ENCODE measurements at regions not wholly inside any gene's neighbourhood (a gene's known extent, or its start where the extent isn't known, plus 50 kb on each side); places are given as distances from the start of the nearest gene placed in this dataset.

DNA sequence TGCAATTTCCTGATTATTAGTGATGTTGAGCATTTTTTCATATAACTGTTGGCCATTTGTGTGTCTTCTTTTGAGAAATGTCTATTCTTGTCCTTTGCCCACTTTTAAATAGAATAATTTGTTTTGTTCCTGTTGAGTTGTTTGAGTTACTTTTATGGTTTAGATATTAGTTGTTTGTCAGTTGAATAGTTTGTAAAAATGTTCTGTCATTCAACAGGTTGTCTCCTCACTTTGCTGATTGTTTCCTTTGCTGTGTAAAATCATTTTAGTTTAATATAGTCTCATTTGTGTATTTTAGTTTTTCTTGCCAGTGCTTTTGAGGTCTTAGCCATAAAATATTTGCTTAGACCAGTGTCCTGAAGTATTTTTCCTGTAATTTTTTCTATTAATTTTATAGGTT lies 181.8 kb upstream of the GLRA2 start:
- H3K27ac ChIP-seq (ENCODE audit: low read depth in 2 of 2, low read length in 1 of 2) = no peak overlapping the region
- ChIA-PET CTCF (no interaction called here), POLR2A (no interaction called here)
- no peaks in the 10 kb centered on the region for H3K9me2 ChIP-seq
- no peak for DNase-seq
- H3K4me1 ChIP-seq (ENCODE audit: control insufficient read depth in 1 of 2, insufficient read depth in 2 of 2, low read depth in 1 of 2, low read length in 1 of 2) = no peaks in the 10 kb centered on the region
- H3F3A ChIP-seq (replicated peaks; ENCODE audit: insufficient read depth) = no peaks in the 10 kb centered on the region
- no peak overlapping the region for H3K4me2 ChIP-seq
- no peaks in the 10 kb centered on the region for H3K79me2 ChIP-seq (ENCODE audit: insufficient read depth)
- H3K4me3 ChIP-seq (ENCODE audit: low read depth in 2 of 2, low read length in 1 of 2) = no peak overlapping the region
- no peaks in the 10 kb centered on the region for H3K36me3 ChIP-seq (replicated peaks in 1 of 2; ENCODE audit: control insufficient read depth in 1 of 2, insufficient read depth in 2 of 2, low read length in 1 of 2)
- TF ChIP-seq RCOR1 (IDR thresholded peaks at IDR 0.05; ENCODE audit: low read length) (no peak), POLR2AphosphoS5 (IDR thresholded peaks at IDR 0.05; ENCODE audit: low read depth, low read length) (no peak), PBX3 (IDR thresholded peaks at IDR 0.05) (no peak), RAD21 (IDR thresholded peaks at IDR 0.05; ENCODE audit: low read length) (no peak), RXRA (IDR thresholded peaks at IDR 0.05; ENCODE audit: borderline replicate concordance, low read depth) (no peak), TCF12 (IDR thresholded peaks at IDR 0.05) (no peak), SMC3 (IDR thresholded peaks at IDR 0.05; ENCODE audit: low read depth, low read length) (no peak), EP300 (IDR thresholded peaks at IDR 0.05; ENCODE audit: borderline replicate concordance in 1 of 2, low read depth in 1 of 2, low read length in 1 of 2) (no peak), NFIC (IDR thresholded peaks at IDR 0.05; ENCODE audit: borderline replicate concordance) (no peak), MAX (IDR thresholded peaks at IDR 0.05; ENCODE audit: low read depth) (no peak), FOXM1 (IDR thresholded peaks at IDR 0.05; ENCODE audit: low read depth) (no peak), NRF1 (IDR thresholded peaks at IDR 0.05; ENCODE audit: low read depth, low read length) (no peak), FOXJ3 (CRISPR knock-in tag; IDR thresholded peaks at IDR 0.05) (no peak), GABPA (IDR thresholded peaks at IDR 0.05; ENCODE audit: low read depth) (no peak)
- TF ChIP-seq, protein P1, sequence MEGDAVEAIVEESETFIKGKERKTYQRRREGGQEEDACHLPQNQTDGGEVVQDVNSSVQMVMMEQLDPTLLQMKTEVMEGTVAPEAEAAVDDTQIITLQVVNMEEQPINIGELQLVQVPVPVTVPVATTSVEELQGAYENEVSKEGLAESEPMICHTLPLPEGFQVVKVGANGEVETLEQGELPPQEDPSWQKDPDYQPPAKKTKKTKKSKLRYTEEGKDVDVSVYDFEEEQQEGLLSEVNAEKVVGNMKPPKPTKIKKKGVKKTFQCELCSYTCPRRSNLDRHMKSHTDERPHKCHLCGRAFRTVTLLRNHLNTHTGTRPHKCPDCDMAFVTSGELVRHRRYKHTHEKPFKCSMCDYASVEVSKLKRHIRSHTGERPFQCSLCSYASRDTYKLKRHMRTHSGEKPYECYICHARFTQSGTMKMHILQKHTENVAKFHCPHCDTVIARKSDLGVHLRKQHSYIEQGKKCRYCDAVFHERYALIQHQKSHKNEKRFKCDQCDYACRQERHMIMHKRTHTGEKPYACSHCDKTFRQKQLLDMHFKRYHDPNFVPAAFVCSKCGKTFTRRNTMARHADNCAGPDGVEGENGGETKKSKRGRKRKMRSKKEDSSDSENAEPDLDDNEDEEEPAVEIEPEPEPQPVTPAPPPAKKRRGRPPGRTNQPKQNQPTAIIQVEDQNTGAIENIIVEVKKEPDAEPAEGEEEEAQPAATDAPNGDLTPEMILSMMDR (IDR thresholded peaks at IDR 0.05) = no peak
- TF ChIP-seq, protein P2, sequence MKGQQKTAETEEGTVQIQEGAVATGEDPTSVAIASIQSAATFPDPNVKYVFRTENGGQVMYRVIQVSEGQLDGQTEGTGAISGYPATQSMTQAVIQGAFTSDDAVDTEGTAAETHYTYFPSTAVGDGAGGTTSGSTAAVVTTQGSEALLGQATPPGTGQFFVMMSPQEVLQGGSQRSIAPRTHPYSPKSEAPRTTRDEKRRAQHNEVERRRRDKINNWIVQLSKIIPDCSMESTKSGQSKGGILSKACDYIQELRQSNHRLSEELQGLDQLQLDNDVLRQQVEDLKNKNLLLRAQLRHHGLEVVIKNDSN (IDR thresholded peaks at IDR 0.05; ENCODE audit: borderline replicate concordance, low read depth) = no peak
- no peaks in the 10 kb centered on the region for H3K27me3 ChIP-seq (ENCODE audit: insufficient read depth)
- H4K20me1 ChIP-seq (ENCODE audit: insufficient read depth) = no peaks in the 10 kb centered on the region
- no peak overlapping the region for H2AFZ ChIP-seq (ENCODE audit: low read depth)
- H3K9me3 ChIP-seq = no peaks in the 10 kb centered on the region
- H3K9ac ChIP-seq = no peak overlapping the region

Data from SK-N-SH (cell line).